ENCODE measurements at regions not wholly inside any gene's neighbourhood (a gene's known extent, or its start where the extent isn't known, plus 50 kb on each side); places are given as distances from the start of the nearest gene placed in this dataset.
A peak's percentile ranks its signal among the peaks of the same experiment; 100 is the strongest.
"Not testable (repeated sequence)": the region's sequence is repeated elsewhere in the genome, so short reads cannot be mapped to it uniquely, and the experiment has no call there.

- DNase-seq, result no peak
Observed at GRCh38 chr2:234405462-234405861, 91.4 kb downstream of the ARL4C start.

DNA sequence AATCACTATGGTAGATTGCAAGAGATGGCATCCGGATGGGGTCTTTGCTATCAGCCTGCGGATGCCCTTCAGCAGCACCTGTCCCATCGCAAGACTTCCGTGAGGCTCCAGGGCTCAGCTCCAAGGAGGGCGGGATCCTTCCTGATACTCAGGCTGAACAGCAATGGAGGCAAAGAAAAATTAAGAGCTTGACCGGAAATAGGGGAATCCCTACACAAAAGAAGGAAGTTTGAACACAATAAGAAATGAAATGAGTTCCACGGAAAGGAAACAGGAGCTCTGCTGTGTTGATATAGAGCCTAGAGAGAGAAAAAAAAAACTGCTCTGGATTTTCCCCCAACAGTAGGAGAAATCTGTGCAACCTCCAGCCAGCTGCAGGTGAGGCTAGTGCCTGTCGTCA is 91.9 kb downstream of the ARL4C start:
- no peak for DNase-seq

GRCh38 chr2:234403751-234404150 is 93.1 kb downstream of the ARL4C start:
- DNase-seq, result no peak

- DNase-seq, result peak; percentile 23
Observed at GRCh38 chr2:234403074-234403473, 93.8 kb downstream of the ARL4C start.

- no peak for DNase-seq
Observed at GRCh38 chr2:234401426-234401825, 95.5 kb downstream of the ARL4C start.

DNA sequence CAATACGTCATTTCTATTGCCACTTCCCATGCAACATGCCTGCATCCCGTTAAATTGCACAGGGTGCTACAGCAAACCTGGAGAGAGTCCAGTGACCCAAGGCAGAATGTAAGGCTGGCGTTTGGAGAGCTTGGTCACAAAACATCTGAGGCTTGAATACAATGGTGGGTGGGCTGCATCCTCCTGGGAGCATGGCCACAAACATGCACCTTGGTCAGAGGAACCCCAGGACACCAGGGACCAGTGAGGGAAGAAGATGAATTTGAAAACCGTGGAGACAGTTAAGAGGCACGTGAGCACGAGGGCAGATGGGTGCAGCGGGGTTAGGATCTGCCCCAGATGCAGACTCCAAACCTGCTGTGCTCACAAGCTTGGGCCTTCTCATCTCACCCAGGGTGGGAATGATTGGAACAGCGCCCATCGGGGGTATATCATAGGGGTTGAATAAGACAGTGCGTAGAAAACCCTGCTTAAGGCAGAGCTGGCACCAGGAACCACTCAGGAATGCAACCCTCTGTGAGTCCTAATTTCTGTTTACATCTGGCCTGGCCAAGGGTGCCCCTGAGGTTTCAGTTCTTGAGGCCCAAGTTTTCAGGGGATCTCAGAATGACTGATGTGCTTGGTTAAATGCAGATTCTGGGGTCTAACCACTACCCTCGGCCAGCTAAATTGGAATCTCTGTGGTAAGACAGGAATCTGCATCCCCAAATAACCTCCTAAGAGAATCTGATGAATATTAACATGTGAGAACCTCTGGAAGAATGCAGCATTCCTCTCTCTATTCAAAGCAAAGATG is 97.2 kb downstream of the ARL4C start:
- no peak for DNase-seq

GRCh38 chr2:234398531-234398930 is 98.3 kb downstream of the ARL4C start:
- DNase-seq, result no peak

DNA sequence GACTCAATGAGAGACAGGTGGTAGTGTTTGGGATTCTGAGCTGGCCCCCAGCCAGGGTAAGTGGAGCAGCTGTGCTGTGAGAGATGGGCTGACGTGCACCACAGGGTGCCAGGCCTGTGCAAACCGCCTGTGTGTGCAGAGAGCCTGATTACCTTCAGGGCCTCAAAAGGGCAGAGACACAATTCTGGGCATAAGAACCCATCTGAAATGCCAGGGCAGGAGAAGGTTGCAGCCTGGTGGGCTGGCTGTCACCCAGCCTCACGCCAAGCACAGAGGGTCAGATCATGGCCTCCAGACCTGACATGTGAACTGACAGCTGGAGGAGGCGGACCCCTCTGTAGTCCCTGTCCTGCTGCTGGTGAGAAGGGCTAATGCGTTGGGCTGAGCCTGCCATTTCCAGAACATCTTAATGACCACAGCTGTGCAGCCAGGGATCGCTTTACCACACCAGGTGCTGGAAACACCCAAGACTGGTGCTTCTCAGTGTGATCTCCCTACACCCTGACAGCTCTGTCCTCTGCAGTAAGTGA is 100.9 kb downstream of the ARL4C start:
- DNase-seq, result no peak

DNA sequence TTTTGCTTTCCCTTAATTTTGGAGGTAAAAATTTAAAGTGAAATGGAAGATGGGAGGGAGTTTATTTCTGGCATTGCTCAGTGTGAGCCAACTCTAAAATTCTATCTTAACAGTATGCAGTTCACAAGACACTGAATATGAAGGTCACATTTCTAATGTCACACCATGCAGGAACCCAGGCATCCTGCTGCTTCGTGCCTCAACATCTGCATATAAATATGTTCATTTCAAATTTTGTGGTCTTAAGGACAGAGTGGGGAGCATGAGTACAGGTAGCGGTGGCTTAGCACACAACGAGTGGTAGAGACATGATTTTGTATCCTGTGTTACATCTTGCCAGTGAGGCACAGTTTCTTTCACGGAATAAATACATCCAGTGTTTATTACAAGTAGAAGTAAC is 102.4 kb downstream of the ARL4C start:
- DNase-seq, result no peak

DNA sequence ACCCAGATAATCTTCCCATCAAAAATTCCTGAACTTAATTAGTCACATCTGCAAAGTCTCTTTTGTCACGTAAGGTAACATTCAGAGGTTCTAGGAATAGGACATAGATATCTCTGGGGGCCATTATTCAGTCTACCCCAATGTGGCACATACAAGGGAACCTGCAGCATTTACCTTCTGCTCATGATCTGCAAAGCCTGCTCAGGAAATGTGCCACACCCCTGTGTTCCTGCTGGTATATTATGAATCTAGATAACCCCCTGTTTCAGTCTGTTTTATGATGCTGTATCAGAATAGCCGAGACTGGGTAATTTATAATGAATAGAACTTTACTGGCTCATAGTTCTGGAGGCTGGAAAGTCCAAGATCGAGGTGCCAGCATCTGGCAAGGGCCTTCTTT is 103.5 kb downstream of the ARL4C start:
- DNase-seq, result no peak

DNA sequence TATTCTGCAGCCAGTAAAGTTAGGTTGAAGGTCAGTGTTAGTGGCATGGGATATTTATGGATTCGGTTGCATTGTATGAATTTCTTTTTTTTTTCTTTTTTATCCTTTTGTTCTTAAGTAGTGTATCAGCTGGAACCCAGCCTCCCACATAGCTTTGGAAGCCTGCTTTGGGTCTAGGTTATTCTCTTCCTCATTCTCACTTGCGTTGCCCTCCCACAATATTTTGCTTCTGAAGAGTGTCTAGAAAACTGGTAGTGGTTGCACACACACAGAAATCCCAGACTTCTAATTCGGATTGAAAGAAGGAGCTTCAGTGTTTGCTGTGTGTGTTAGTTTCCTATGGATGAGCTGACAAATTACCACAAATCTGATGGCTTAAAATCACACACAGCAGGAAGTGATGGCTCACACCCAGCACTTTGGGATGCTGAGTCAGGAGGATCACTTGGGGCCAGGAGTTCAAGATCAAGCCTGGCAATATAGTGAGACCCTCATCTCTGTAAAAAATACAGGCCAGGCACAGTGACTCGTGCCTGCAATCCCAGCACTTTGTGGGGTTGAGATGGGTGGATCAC is 104.8 kb downstream of the ARL4C start:
- DNase-seq, result no peak

- no peak for DNase-seq
Observed at GRCh38 chr2:234391625-234392024, 105.3 kb downstream of the ARL4C start.

- not testable (repeated sequence) for DNase-seq
Observed at GRCh38 chr2:234389661-234390060, 107.2 kb downstream of the ARL4C start.

- no peak for DNase-seq
Observed at GRCh38 chr2:234388591-234388990, 108.3 kb downstream of the ARL4C start.

DNA sequence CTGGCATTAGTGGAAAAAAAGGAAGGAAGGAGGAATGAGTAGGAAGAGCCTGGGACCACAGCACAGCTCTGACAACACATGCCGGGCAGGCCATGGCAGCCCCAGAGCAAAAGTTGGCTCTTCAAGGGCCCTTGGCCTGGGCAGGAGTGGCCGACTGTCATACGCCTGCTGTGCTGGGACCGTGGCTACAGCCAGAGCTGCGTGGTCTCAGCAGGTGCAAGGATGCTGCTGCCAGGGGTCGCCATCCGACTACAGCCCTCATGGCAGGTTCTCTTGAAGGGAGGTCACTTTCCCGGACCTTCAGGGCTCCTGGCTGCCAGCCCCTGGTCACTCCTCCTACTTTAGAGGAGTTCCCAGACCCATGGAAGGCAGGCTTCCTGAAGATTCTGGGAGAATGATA is 109.9 kb downstream of the ARL4C start:
- no peak for DNase-seq

DNA sequence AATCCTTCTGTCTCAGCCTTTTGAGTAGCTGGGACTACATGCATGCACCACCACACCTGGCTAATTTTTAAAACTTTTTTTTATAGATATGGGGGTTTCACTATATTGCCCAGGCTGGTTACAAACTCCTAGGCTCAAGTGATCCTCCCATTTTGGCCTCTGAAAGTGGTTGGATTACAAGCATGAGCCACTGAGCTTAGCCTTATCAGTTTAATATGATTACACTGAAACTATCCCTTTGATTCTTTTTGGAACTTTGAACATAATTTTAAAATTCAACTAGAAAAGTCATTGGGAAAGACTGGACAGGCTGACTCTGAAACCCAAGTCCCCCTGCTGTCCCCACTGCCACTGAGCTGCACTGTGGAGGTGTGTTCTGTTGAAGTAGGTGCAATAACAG is 114.8 kb downstream of the ARL4C start:
- no peak for DNase-seq

DNA sequence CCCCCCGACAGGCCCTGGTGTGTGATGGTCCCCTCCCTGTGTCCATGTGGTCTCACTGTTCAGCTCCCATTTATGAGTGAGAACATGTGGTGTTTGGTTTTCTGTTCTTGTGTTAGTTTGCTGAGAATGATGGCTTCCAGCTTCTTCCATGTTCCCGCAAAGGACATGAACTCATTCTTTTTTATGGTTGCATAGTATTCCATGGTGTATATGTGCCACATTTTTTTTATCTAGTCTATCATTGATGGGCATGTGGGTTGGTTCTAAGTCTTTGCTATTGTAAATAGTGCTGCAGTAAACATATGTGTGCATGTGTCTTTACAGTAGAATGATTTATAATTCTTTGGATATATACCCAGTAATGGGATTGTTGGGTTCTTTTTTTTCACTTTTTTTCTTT is 117.9 kb downstream of the ARL4C start:
- not testable (repeated sequence) for DNase-seq

DNA sequence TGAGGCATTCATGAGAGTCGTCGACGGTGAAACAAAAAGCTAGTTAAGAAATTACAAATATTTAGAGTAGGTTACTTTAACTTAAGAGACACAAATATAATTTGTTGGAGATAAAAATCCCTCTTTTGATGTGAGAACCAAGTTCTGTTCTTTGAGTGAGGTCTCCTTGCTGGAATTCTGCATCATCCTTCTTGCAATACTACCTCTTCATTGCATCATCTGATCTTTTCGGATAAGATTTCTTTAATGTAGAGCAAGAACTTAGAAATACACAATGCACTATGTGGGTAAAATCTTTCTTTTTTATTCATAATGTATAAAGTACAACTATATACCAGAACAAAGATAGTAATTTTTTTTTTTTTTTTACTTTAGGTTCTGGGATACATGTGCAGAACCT is 118.4 kb downstream of the ARL4C start:
- DNase-seq, result no peak

DNA sequence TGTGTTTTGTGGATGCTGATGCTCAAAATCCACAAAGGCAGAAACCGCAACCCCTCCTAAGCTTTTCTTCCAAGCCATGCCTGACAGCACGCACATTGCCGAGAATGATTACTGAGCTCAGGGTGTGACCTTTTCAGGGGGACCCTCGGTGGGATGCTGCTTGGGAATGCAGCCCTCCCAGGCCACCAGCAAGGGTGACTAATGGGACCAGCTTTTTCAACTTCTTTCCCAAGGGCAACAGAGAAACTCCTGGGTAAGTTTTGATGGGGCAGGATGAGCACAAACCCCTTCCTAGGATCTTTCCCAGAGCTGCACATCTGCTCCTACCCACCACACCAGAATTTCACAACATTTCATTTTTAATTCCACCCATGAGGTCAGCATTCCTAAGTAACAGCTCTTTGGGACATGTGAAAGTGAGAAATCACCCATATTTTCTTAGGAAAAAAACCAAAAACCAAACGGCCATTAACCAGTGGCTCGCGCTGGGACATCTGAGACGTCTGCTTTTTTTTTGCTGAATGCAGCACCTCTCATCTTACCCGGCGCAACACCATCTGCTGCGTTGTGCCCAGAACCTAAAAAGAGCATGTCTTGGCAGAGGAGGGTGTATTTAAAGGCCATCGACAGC is 119.0 kb downstream of the ARL4C start:
- DNase-seq, result no peak

DNA sequence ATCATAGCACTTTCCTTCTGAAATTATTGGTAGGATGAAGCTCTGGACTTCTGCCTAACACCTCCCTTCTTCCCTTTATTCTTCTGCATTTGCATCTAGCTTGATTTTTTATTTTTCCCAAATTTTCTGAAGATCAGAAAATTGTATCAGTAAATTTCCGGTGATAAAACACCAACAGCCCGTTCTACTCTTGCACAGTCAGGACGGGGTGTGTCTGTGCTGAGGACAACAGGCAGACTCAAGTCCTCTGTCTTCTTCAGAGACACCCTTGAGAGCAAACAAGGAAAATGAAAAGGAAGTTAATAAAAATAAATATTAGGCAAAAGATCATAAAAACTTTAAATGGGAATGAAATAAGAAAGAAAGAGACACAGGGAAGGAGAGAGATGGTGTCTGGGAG is 120.7 kb downstream of the ARL4C start:
- no peak for DNase-seq

- no peak for DNase-seq
Observed at GRCh38 chr2:234375176-234375880, 121.6 kb downstream of the ARL4C start.

DNA sequence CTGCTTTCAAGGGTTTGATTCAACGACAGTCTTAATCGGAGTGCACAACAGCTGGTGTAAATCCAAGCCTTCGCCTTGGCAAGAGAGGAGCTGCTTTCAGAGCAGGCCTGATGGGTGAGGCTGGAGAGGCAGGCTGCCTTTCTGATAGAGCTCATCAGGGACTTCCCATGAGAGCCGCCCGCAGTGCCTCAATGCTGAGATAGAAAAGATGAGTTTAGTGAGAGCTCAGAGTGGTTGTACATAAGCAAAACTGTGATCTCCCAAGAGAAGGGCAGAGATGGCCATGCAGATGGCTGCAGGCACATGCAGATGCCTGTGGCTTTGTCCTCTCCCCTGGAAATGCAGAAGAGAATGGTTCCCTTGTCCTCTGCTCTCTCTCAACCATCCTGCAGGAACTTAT is 122.1 kb downstream of the ARL4C start:
- no peak for DNase-seq

- DNase-seq, result no peak
Observed at GRCh38 chr2:234374150-234374508, 122.8 kb downstream of the ARL4C start.
